Activated CD4-positive, alpha-beta T cell treated with anti-CD3 and anti-CD28 coated beads for 1 hour (primary cell): ENCODE measurements at regions not wholly inside any gene's neighbourhood (a gene's known extent, or its start where the extent isn't known, plus 50 kb on each side); places are given as distances from the start of the nearest gene placed in this dataset.

Source experiments
- DNase-seq: peaks from one replicate; pipeline ENCODE4 v3.0.0-alpha.2; 2020

DNA sequence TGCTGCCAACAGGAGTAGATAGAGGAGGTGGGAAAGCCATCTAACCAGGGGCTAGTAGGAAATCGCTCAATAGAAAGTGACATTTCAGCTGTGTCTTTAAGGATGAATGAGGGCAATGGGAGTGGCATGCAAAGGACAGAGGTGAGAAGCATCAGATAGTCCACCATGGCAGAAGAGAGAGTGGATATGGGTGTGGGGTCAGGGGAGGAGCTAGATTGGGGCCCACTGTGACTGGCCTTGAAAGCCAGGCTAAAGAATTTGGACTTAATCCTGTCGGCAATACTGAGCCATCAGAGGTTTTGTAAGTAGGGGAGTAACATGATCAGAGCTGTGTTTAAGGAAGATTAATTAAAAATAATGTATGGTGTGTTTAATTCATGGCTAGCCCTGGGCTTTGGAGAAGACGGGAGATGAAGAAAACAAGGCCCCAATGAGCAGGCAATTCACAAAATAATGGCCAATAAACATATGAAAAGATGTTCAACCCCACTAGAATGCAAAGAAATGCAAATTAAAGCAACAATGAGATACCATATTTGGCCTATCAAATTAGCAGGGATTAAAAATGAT, 98.1 kb upstream of the PJA1 start:
- DNase-seq, result no peak

DNA sequence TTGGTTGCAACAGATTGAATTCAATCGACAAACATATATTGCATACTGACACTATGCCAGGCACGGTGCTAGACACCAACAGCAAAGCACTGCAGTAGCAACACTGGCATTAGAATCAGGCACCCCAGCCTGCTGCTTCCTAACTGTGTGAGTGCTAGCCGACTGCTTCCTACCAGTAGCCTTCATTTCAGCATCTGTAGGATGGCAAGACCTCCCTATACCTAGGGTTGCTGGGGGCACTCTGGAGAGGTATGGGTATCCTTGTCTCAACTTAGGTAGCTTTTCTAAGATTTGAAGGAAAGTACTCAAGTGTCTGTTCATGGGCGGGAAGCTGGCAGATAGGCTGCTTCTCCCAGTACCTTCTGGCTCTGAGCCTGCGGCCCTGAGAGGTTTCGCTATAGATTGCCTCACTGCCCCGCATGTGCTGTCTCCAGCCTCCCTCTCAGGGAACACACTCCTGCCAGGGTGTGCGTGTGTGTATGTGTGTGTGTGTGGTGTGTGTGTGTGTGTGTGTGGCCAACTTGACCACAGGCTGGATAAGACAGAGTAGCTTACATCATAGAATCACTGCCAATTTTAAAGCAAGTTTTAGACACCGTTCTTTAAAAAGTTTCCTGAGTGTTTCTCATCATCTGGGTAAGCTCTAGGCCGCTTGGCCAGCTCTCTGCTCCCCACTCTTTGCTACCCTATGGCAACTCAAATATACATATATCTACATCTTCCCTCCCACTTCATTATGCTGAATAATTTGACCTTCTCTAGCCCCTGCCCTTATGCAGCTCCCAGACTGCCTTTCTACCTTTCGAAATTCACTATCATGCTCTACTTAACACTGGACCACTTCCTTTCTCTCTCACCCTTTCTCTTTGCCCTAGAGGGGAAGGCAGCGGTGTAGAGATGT, 97.0 kb upstream of the PJA1 start:
- no peak for DNase-seq

- DNase-seq, result no peak
Measured at GRCh38 chrX:69260169-69260568, 94.9 kb upstream of the PJA1 start.

DNA sequence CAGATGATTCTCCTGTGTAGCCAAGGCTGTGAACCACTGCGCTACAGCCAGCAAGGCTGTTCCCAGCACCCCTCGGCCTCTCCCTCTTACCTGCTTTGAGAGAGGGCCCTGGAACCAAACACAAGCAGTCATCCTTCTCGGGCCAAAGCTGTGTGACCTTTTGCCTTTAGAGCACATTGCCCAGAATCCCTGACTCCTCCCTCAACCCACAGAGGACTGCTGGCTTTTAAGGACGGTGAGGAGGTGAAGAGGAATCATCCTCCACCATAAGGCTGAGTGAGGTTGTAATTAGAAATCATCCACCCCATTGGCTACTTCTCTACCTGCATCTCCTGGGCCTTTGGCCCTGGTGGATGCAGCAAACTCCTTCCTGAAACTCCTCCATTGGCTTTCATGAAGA, 93.6 kb upstream of the PJA1 start:
- no peak for DNase-seq

- DNase-seq, result no peak
Measured at GRCh38 chrX:69257499-69258127, 92.4 kb upstream of the PJA1 start.

- no peak for DNase-seq
Measured at GRCh38 chrX:69256291-69256565, 91.0 kb upstream of the PJA1 start.

DNA sequence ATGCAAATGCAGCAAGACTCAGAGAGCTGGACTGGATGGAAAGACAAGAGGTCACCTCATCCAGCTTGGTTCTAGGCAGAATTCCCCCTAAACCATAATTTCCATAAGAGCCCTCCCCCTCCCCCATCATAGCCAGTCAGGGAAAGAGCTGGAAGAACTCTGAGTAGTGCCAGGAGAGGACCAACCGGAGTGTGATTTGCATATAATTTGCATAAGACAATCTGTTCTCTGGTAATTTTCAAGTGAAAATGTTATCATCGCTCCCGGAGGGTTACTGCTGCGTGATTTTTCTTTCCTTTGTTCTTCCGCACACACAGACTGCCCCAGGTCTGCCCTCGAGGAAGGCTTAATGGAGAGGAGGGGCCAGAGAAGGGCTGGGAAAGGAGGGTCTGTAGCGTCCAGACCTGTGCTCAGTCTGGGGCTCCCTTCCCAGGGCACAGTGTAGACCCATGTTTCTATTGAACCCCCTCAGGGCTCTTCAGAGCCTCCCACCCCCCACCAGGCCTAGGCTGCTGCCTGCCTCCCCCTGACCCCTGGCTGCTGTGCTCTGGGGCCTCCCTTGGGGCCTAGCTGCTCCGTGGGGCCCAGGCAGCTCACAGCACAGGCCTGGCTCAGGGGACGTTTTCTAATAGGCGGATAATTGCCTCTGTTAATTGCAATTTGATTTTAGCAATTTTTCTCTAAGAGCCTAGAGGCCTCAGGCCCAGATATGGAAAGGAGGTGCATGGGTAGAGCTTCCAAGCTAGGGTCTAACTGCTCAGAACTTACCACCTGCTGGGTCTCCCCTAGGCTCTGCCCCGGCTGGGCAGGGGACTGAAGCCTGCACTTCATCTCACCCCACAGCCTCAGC, 90.4 kb upstream of the PJA1 start:
- no peak for DNase-seq

- no peak for DNase-seq
Measured at GRCh38 chrX:69253821-69254220, 88.6 kb upstream of the PJA1 start.

- no peak for DNase-seq
Measured at GRCh38 chrX:69243276-69243675, 78.0 kb upstream of the PJA1 start.

DNA sequence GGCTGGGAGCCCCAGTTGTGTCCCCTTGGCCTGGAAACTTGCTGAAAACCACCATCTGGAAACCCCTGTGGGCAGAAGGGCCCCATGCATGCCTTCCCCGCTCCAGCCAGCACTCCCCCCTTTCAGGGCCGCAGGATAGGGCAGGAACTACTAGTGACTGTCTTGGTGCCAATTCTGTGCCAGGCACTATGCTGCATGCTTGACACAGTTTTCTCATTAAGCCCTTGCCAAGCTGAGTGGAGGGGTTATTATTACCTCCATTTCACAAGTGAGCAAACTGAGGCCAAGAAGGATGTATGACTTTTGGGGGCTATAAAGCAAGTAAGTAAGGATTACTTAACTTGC, 73.6 kb upstream of the PJA1 start:
- DNase-seq, result no peak

DNA sequence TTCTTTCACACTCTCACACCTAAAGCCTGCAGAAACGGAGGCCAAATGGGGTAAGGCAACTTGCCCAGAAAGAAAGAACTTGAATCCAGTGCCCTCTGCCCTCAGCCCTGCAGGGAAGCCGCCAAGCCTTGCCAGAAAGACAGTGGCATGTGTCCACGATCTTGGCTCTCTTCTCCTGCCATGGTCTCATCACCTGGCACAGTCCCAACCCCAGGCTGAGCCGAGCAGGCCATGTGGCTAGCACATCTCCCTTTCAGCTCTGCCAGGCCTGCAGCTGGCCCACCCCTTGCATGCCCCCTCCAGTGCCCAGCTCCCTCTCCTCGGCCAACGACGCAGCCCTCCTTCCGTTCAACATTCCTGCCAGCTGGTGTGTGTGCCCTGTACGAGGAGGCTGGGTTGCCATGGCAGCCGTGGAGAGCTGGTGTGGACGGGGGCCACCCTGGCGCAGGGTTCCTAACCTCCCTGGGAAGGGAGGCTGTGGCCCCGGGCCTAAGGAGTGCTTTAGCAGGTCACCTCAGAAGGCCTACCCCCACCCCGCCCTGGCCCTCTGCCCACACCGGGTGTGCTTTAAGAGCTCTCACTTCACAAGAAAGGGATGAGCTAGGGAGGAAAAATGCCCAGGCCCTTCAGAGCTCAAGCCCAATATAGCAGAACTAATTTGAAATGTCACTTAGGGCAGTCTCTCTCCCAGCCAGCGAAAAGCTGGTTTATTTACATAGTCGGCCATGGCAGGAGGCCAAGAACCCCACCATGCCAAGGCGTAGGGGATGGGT, 73.0 kb upstream of the PJA1 start:
- no peak for DNase-seq

GRCh38 chrX:69237236-69237635, 72.0 kb upstream of the PJA1 start:
- no peak for DNase-seq

DNA sequence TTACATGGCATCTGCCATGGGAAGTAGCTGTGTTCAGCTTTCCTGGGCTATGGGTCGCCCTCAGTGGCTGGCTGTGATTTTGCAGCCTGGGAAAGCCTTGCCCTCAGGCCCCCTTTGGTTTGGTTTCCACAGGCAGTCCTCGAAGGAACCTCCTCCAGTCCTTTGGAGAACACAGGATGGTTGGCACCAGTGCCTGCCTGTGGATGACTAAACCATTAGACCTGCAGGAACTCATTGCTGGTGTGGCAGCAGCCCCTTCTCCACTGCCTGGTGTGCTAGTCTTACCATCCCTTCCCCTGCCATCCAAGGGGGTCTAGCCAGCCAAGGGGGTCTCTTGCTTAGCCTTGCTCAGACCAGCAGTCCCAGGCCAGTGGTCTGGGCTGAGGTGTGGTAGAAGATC, 71.4 kb upstream of the PJA1 start:
- DNase-seq, result no peak

GRCh38 chrX:69234624-69235023, 69.4 kb upstream of the PJA1 start:
- no peak for DNase-seq

- DNase-seq, result no peak
Measured at GRCh38 chrX:69232945-69233344, 67.7 kb upstream of the PJA1 start.

DNA sequence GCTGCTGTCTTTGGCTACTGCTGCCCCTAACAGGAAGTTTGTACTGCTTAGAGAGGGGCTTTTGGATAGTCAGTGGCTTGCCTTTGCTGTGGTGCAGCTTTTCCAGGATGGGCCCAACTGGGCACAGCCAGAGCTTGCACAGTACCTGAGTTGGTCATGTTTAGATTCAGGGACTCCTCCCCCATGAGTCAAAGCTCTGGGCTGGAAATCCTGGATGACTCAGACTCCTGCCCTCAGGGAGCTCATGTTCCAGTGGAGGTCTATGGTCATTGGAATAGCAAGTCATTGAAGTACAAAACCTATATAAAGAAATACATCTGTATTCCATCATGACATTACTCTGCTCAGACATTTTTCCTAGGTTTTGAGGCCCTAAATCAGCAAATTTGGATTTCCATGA, 66.7 kb upstream of the PJA1 start:
- no peak for DNase-seq

GRCh38 chrX:69229436-69229835, 64.2 kb upstream of the PJA1 start:
- no peak for DNase-seq

DNA sequence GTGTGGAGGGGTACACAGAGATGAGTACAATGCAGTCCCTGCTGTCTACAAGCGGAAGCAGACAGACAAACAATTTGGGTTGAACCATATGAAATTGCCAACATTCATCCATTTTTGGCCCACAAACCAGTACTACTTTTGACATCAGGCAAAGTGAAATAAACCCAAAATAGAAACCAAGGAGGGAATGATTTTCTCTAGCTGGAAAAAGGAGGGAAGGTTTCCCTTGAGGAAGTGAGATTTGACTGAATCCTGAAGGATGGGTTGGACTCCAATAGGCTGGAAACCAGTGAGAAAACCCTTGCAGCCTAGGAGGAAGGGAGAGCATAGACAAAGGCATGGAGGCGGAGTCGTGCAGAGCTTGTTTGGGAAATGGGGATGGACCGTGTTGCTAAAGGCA, 63.5 kb upstream of the PJA1 start:
- DNase-seq, result no peak

- DNase-seq, result no peak
Measured at GRCh38 chrX:69226459-69227158, 61.4 kb upstream of the PJA1 start.

DNA sequence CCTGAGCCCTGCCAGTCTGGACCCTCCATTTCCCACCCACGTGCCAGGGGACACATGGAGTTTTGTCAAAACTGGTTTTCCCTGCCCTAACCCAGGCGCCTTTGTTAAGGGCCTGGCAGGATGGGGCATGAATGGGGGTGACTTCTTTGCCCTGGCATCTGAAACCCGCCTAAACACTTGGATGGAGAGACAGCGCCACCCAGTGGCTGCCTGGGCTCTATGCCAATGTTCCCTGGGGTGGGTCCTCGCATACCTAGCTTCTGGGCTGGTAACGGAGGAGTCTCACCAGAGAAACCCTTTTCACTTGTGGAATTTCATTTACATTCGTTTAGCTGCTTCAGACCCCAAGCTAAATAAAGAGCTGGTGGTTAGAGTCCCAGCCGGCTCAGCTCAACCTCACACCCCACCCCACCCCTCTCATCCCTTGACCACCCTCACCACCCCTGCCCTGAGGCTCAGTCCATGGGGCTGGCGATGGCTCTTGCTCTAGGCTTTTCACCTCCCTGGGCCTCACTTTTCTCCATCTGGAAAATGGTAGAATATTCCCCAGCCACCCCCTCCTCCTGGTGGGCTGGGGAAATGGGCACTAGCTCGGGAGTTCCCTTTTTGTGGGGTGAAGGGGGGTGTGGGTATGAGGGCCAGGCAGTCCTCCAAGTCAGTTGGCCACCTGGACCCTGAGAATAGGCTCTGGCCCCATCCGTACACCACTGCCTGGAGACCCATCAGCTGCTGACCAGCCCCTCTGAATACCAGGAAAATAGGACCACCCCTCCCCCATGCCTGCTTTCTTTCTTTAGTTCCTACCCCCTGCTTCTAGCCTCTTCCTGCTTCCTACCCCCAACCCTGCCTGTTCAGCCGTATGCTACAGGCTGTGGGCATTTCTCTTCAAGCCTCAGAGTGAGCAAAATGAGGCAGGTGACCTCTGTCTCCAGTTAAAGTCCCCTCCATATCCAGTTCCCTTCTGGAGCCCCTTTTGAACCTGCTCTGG, 57.1 kb upstream of the PJA1 start:
- DNase-seq, result peak; percentile 63
